Progenitor cell of endocrine pancreas (in vitro differentiated cells): ENCODE measurements at regions not wholly inside any gene's neighbourhood (a gene's known extent, or its start where the extent isn't known, plus 50 kb on each side); places are given as distances from the start of the nearest gene placed in this dataset.
A peak's percentile ranks its signal among the peaks of the same experiment; 100 is the strongest.

Source experiments
- DNase-seq: peaks from one replicate; pipeline ENCODE4 v3.0.0; 2021; ENCODE audit warnings: low spot score; ENCODE audit not compliant: unreplicated experiment
- H3K27ac Mint-ChIP-seq: 2 replicates; pipeline ENCODE4 v1.8.0; 2021; ENCODE audit warnings: mild to moderate bottlenecking, moderate library complexity, mixed read lengths
- H3K27me3 Mint-ChIP-seq: 2 replicates; pipeline ENCODE4 v1.8.0; 2021; ENCODE audit warnings: mixed read lengths
- H3K36me3 Mint-ChIP-seq: 2 replicates; pipeline ENCODE4 v1.8.0; 2022; ENCODE audit warnings: mixed read lengths; ENCODE audit not compliant: insufficient read depth
- H3K4me1 Mint-ChIP-seq: 2 replicates; pipeline ENCODE4 v1.8.0; 2021; ENCODE audit warnings: low read depth, mixed read lengths
- H3K4me3 Mint-ChIP-seq: 2 replicates; pipeline ENCODE4 v1.8.0; 2021; ENCODE audit warnings: low read depth, mild to moderate bottlenecking, moderate library complexity, mixed read lengths
- H3K9me3 Mint-ChIP-seq: 2 replicates; pipeline ENCODE4 v1.8.0; 2021; ENCODE audit warnings: low read depth, mixed read lengths
- CTCF ChIP-seq: fragments of 200-600 bp; sonication (generic); IDR thresholded peaks from one replicate; pipeline ENCODE4 v1.5.0; 2021; ENCODE audit warnings: antibody characterized with exemption, mild to moderate bottlenecking; ENCODE audit not compliant: unreplicated experiment

DNA sequence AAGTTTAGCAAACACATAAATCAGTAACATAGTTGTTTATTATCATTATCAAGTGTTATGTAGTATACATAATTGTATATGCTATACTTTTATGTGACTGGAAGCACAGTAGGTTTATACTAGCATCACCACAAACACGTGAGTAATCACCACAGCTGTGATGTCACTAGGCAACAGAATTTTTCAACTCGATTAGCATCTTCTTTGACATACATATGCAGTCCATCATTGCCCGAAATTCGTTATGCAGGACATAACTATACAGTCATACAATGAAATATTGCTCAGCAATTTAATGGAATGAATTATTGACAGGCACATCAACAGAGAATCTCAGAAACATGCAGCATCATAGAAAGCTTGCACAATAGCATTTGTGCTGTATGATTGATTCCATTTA is 77.7 kb downstream of the LSM5 start:
- DNase-seq: no peak
- Mint-ChIP-seq H3K4me3 (no peak overlapping the region), H3K9me3 (no peaks in the 10 kb centered on the region), H3K27ac (no peak overlapping the region), H3K4me1 (no peaks in the 10 kb centered on the region), H3K36me3 (no peaks in the 10 kb centered on the region), H3K27me3 (peaks cover 3% of the 10 kb centered on the region)
- TF ChIP-seq CTCF: no peak

DNA sequence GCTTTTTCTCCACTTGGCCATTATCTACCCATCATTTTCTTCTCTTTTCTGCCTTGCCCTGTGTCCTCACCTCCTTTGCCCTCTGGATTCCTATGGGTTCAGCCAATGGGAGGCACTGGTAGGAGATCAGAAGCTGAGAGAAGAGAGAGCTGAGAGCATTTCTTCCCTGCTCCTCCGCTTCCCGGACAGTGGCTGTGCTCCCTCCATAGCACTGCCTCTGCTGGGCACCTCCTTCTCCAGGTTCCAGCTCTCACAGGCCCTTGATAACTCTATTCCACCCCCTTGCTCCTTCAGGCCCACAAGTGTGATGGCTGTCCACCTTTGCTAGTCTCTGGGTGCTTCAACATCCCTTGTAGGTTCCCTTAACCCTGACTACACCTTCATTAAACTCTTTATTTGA is 79.6 kb downstream of the LSM5 start:
- no peaks in the 10 kb centered on the region for H3K27me3 Mint-ChIP-seq
- H3K9me3 Mint-ChIP-seq: no peaks in the 10 kb centered on the region
- no peaks in the 10 kb centered on the region for H3K36me3 Mint-ChIP-seq
- no peak overlapping the region for H3K4me3 Mint-ChIP-seq
- TF ChIP-seq CTCF: no peak
- H3K4me1 Mint-ChIP-seq: no peaks in the 10 kb centered on the region
- no peak for DNase-seq
- H3K27ac Mint-ChIP-seq: no peak overlapping the region

GRCh38 chr7:32406386-32406785 is 83.8 kb downstream of the LSM5 start:
- Mint-ChIP-seq H3K36me3 (no peaks in the 10 kb centered on the region), H3K4me3 (no peak overlapping the region)
- TF ChIP-seq CTCF: no peak

GRCh38 chr7:32403463-32404229 is 86.5 kb downstream of the LSM5 start:
- Mint-ChIP-seq H3K36me3 (no peaks in the 10 kb centered on the region), H3K4me3 (no peak overlapping the region), H3K27ac (peak overlapping the region; percentile 59), H3K27me3 (no peaks in the 10 kb centered on the region), H3K9me3 (no peaks in the 10 kb centered on the region), H3K4me1 (no peaks in the 10 kb centered on the region)
- no peak for TF ChIP-seq CTCF
- DNase-seq: no peak

More at GRCh38 chr7:32406386-32406785, 83.8 kb downstream of the LSM5 start:
- Mint-ChIP-seq H3K27ac (no peak overlapping the region), H3K27me3 (no peaks in the 10 kb centered on the region), H3K9me3 (no peaks in the 10 kb centered on the region), H3K4me1 (no peaks in the 10 kb centered on the region)
- no peak for DNase-seq

DNA sequence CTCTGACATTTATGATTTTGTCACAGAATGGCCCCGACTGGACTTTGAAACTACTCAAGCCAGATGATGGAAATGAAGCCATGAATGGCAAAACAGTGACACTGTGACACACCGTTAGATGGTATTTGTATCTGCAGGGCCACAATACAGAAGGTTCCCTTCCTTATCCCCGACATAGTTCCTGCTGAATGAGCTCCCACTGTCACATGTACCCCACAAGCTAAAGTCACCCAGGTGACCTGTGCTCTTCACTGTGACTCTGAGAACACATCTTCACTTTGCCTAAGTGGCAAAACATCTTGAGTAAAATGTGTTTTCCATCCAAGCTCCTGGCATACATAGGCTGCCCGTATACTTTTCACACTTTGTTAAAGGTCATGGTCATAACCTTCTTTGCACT is 89.5 kb downstream of the LSM5 start:
- DNase-seq: no peak
- H3K27me3 Mint-ChIP-seq: no peaks in the 10 kb centered on the region
- no peaks in the 10 kb centered on the region for H3K36me3 Mint-ChIP-seq
- no peaks in the 10 kb centered on the region for H3K4me1 Mint-ChIP-seq
- no peak overlapping the region for H3K4me3 Mint-ChIP-seq
- no peak overlapping the region for H3K27ac Mint-ChIP-seq
- no peak for TF ChIP-seq CTCF
- no peaks in the 10 kb centered on the region for H3K9me3 Mint-ChIP-seq
